Suprapubic skin (tissue), 4 donors: ENCODE measurements at regions not wholly inside any gene's neighbourhood (a gene's known extent, or its start where the extent isn't known, plus 50 kb on each side); places are given as distances from the start of the nearest gene placed in this dataset.

Source experiments
- DNase-seq, 2 donors: peaks; one replicate each; pipeline ENCODE4 v3.0.0-alpha.2; 2019; ENCODE audit warnings: low spot score in 2 of 2
- H3K27ac ChIP-seq: fragments of 200-600 bp; sonication (generic); one replicate; pipeline ENCODE4 v1.5.1; 2019
- H3K27me3 ChIP-seq: fragments of 200-600 bp; sonication (generic); one replicate; pipeline ENCODE4 v1.5.1; 2019
- H3K36me3 ChIP-seq: fragments of 200-600 bp; sonication (generic); one replicate; pipeline ENCODE4 v1.5.1; 2019
- H3K4me1 ChIP-seq: fragments of 200-600 bp; sonication (generic); one replicate; pipeline ENCODE4 v1.5.1; 2019
- H3K4me3 ChIP-seq: fragments of 200-600 bp; sonication (generic); one replicate; pipeline ENCODE4 v1.5.1; 2019; ENCODE audit warnings: mild to moderate bottlenecking
- H3K9me3 ChIP-seq: fragments of 200-600 bp; sonication (generic); one replicate; pipeline ENCODE4 v1.5.1; 2019
- CTCF ChIP-seq, 2 donors: fragments of 200-600 bp in 1 of 2; fragments of 450-650 bp in 1 of 2; sonication (generic) in 1 of 2; IDR thresholded peaks; one replicate each; pipeline ENCODE4 v1.5.1; 2016 to 2019; ENCODE audit warnings: antibody characterized with exemption in 2 of 2, mild to moderate bottlenecking in 1 of 2, moderate library complexity in 1 of 2
- EP300 ChIP-seq: sonication (generic); formaldehyde crosslinking; IDR thresholded peaks from one replicate; pipeline ENCODE4 v1.6.1; 2017; ENCODE audit warnings: antibody characterized with exemption
- POLR2A ChIP-seq, 2 donors: fragments of 450-650 bp; IDR thresholded peaks; one replicate each; pipeline ENCODE4 v1.6.1; 2017; ENCODE audit warnings: antibody characterized with exemption in 2 of 2, mild to moderate bottlenecking in 2 of 2, moderate library complexity in 2 of 2
- POLR2AphosphoS5 ChIP-seq, 3 donors: sonication (generic); formaldehyde crosslinking; IDR thresholded peaks; one replicate each; pipeline ENCODE4 v1.6.1; 2017; ENCODE audit warnings: antibody characterized with exemption in 3 of 3
- WGBS: methylation state at CpG from one replicate; pipeline ENCODE4 v1.1.5; 2018; 5-methylcytosine and 5-hydroxymethylcytosine counted together

- peaks cover 26% of the 10 kb centered on the region for H3K4me1 ChIP-seq
- peak; percentile 88 to 91 for DNase-seq
- no peaks in the 10 kb centered on the region for H3K9me3 ChIP-seq
- no peaks in the 10 kb centered on the region for H3K36me3 ChIP-seq
- WGBS: 22% methylated on average over 18 of the region's 18 CpGs
- no peak overlapping the region for H3K4me3 ChIP-seq
- TF ChIP-seq POLR2A (IDR thresholded peaks at IDR 0.05): no peak
- TF ChIP-seq CTCF (IDR thresholded peaks at IDR 0.05): peak; percentile 74 to 83
- TF ChIP-seq POLR2AphosphoS5 (IDR thresholded peaks at IDR 0.05): peak in 1 of 3 donors; percentile 23
- no peaks in the 10 kb centered on the region for H3K27me3 ChIP-seq
- peak overlapping the region; percentile 16 for H3K27ac ChIP-seq
Observed at GRCh38 chr10:113385021-113385999, 167.5 kb upstream of the HABP2 start.

- DNase-seq: no peak
- H3K4me1 ChIP-seq: peaks cover 26% of the 10 kb centered on the region
Observed at GRCh38 chr10:113386005-113386404, 166.8 kb upstream of the HABP2 start.

GRCh38 chr10:113389969-113390368 lies 162.9 kb upstream of the HABP2 start:
- WGBS: 94% methylated on average over 5 of the region's 5 CpGs
- no peak for DNase-seq
- peaks cover 6% of the 10 kb centered on the region for H3K4me1 ChIP-seq
- TF ChIP-seq POLR2A (IDR thresholded peaks at IDR 0.05) (no peak), CTCF (IDR thresholded peaks at IDR 0.05) (no peak), EP300 (no peak), POLR2AphosphoS5 (IDR thresholded peaks at IDR 0.05) (no peak)
- no peak overlapping the region for H3K27ac ChIP-seq
- H3K4me3 ChIP-seq: no peak overlapping the region
- H3K9me3 ChIP-seq: no peaks in the 10 kb centered on the region
- no peaks in the 10 kb centered on the region for H3K36me3 ChIP-seq
- no peaks in the 10 kb centered on the region for H3K27me3 ChIP-seq

More at GRCh38 chr10:113386005-113386404, 166.8 kb upstream of the HABP2 start:
- TF ChIP-seq POLR2AphosphoS5 (IDR thresholded peaks at IDR 0.05) (no peak), POLR2A (IDR thresholded peaks at IDR 0.05) (no peak), CTCF (IDR thresholded peaks at IDR 0.05) (no peak), EP300 (no peak)
- Histone ChIP-seq H3K27me3 (no peaks in the 10 kb centered on the region), H3K9me3 (no peaks in the 10 kb centered on the region), H3K4me3 (no peak overlapping the region), H3K27ac (peak overlapping the region; percentile 16), H3K36me3 (no peaks in the 10 kb centered on the region)
- WGBS: 26% methylated on average over 3 of the region's 3 CpGs

GRCh38 chr10:113390896-113391295 lies 162.0 kb upstream of the HABP2 start:
- Histone ChIP-seq H3K27me3 (no peaks in the 10 kb centered on the region), H3K4me3 (no peak overlapping the region), H3K36me3 (no peaks in the 10 kb centered on the region), H3K4me1 (no peaks in the 10 kb centered on the region), H3K27ac (no peak overlapping the region), H3K9me3 (no peaks in the 10 kb centered on the region)
- 67% methylated on average over 4 of the region's 4 CpGs for WGBS
- no peak for TF ChIP-seq POLR2AphosphoS5 (IDR thresholded peaks at IDR 0.05)
- TF ChIP-seq CTCF (IDR thresholded peaks at IDR 0.05): no peak
- TF ChIP-seq POLR2A (IDR thresholded peaks at IDR 0.05): no peak
- no peak for TF ChIP-seq EP300
- DNase-seq: no peak

GRCh38 chr10:113397047-113397446 lies 155.8 kb upstream of the HABP2 start:
- no peak overlapping the region for H3K4me3 ChIP-seq
- 66% methylated on average over 9 of the region's 9 CpGs for WGBS
- H3K27ac ChIP-seq: no peak overlapping the region
- TF ChIP-seq CTCF (IDR thresholded peaks at IDR 0.05) (no peak), EP300 (no peak), POLR2AphosphoS5 (IDR thresholded peaks at IDR 0.05) (no peak), POLR2A (IDR thresholded peaks at IDR 0.05) (no peak)
- no peak for DNase-seq
- H3K9me3 ChIP-seq: no peaks in the 10 kb centered on the region
- H3K4me1 ChIP-seq: no peaks in the 10 kb centered on the region
- no peaks in the 10 kb centered on the region for H3K27me3 ChIP-seq
- no peaks in the 10 kb centered on the region for H3K36me3 ChIP-seq
